ENCODE measurements at regions not wholly inside any gene's neighbourhood (a gene's known extent, or its start where the extent isn't known, plus 50 kb on each side); places are given as distances from the start of the nearest gene placed in this dataset.

GRCh38 chr9:103431809-103432208 lies 436.7 kb downstream of the CYLC2 start:
- H3K4me3 ChIP-seq (ENCODE audit: low read length) = no peak overlapping the region
- H3K27me3 ChIP-seq (ENCODE audit: low read length) = no peaks in the 10 kb centered on the region
- DNase-seq (no peak), ATAC-seq (no peak)
- ChIA-PET POLR2A (ENCODE audit: unreplicated experiment) (no interaction called here), CTCF (no interaction called here)
- H3K9ac ChIP-seq (ENCODE audit: low read length) = no peak overlapping the region
- no peaks in the 10 kb centered on the region for H3K36me3 ChIP-seq (ENCODE audit: low read depth, low read length)
- no peaks in the 10 kb centered on the region for H4K20me1 ChIP-seq (ENCODE audit: low read length)
- no peaks in the 10 kb centered on the region for H3K4me1 ChIP-seq (ENCODE audit: insufficient read depth, low read length)
- no peak for TF ChIP-seq CTCF (conservative IDR thresholded peaks at IDR 0.05; ENCODE audit: low read depth, low read length)
- no peak for TF ChIP-seq EZH2phosphoT487 (IDR thresholded peaks at IDR 0.05; ENCODE audit: borderline replicate concordance, low read length)
- TF ChIP-seq EZH2 (IDR thresholded peaks at IDR 0.05; ENCODE audit: low read length, unreplicated experiment) = no peak
- no peaks in the 10 kb centered on the region for H3K9me3 ChIP-seq (ENCODE audit: low read length)
- intact Hi-C loops (cut with micrococcal nuclease) = no loop called here
- no peak overlapping the region for H3K4me2 ChIP-seq (ENCODE audit: low read length)
- no TSS peak for BruUV-seq (replicated peaks)
- H3F3A ChIP-seq (ENCODE audit: low read length, unreplicated experiment) = no peaks in the 10 kb centered on the region
- H3K79me2 ChIP-seq (ENCODE audit: low read length) = no peaks in the 10 kb centered on the region
- H2AFZ ChIP-seq (ENCODE audit: low read length) = no peak overlapping the region
- H3K9me2 ChIP-seq (replicated peaks; ENCODE audit: low read length) = no peaks in the 10 kb centered on the region
- H3K27ac ChIP-seq (ENCODE audit: low read length) = no peak overlapping the region

- no TSS peak for BruUV-seq (replicated peaks)
Measured at GRCh38 chr9:103444176-103444575, 449.0 kb downstream of the CYLC2 start.

GRCh38 chr9:103458826-103459225 lies 463.7 kb downstream of the CYLC2 start:
- ATAC-seq (no peak), DNase-seq (no peak)
- Histone ChIP-seq H3K4me2 (ENCODE audit: low read length) (no peak overlapping the region), H3K9me2 (replicated peaks; ENCODE audit: low read length) (no peaks in the 10 kb centered on the region), H3K36me3 (ENCODE audit: low read depth, low read length) (no peaks in the 10 kb centered on the region), H3K9ac (ENCODE audit: low read length) (no peak overlapping the region), H3K27me3 (ENCODE audit: low read length) (no peaks in the 10 kb centered on the region), H3K9me3 (ENCODE audit: low read length) (no peaks in the 10 kb centered on the region), H3K4me1 (ENCODE audit: insufficient read depth, low read length) (no peaks in the 10 kb centered on the region), H3K79me2 (ENCODE audit: low read length) (no peaks in the 10 kb centered on the region), H3K27ac (ENCODE audit: low read length) (no peak overlapping the region), H3F3A (ENCODE audit: low read length, unreplicated experiment) (no peaks in the 10 kb centered on the region), H4K20me1 (ENCODE audit: low read length) (no peaks in the 10 kb centered on the region), H3K4me3 (ENCODE audit: low read length) (no peak overlapping the region), H2AFZ (ENCODE audit: low read length) (no peak overlapping the region)
- intact Hi-C loops (cut with micrococcal nuclease) = no loop called here
- ChIA-PET POLR2A (ENCODE audit: unreplicated experiment) (no interaction called here), CTCF (no interaction called here)
- no TSS peak for BruUV-seq (replicated peaks)
- no peak for TF ChIP-seq EZH2phosphoT487 (IDR thresholded peaks at IDR 0.05; ENCODE audit: borderline replicate concordance, low read length)
- no peak for TF ChIP-seq EZH2 (IDR thresholded peaks at IDR 0.05; ENCODE audit: low read length, unreplicated experiment)
- no peak for TF ChIP-seq CTCF (conservative IDR thresholded peaks at IDR 0.05; ENCODE audit: low read depth, low read length)

More at GRCh38 chr9:103444176-103444575, 449.0 kb downstream of the CYLC2 start:
- Histone ChIP-seq H3K79me2 (ENCODE audit: low read length) (no peaks in the 10 kb centered on the region), H3K27me3 (ENCODE audit: low read length) (no peaks in the 10 kb centered on the region), H3K4me1 (ENCODE audit: insufficient read depth, low read length) (no peaks in the 10 kb centered on the region), H3K36me3 (ENCODE audit: low read depth, low read length) (no peaks in the 10 kb centered on the region), H3F3A (ENCODE audit: low read length, unreplicated experiment) (no peaks in the 10 kb centered on the region), H3K9me2 (replicated peaks; ENCODE audit: low read length) (no peaks in the 10 kb centered on the region), H3K4me2 (ENCODE audit: low read length) (no peak overlapping the region), H2AFZ (ENCODE audit: low read length) (no peak overlapping the region), H3K27ac (ENCODE audit: low read length) (no peak overlapping the region), H3K9me3 (ENCODE audit: low read length) (no peaks in the 10 kb centered on the region), H4K20me1 (ENCODE audit: low read length) (no peaks in the 10 kb centered on the region), H3K4me3 (ENCODE audit: low read length) (no peak overlapping the region), H3K9ac (ENCODE audit: low read length) (no peak overlapping the region)
- DNase-seq (no peak), ATAC-seq (no peak)
- ChIA-PET POLR2A (ENCODE audit: unreplicated experiment) (no interaction called here), CTCF (no interaction called here)
- no peak for TF ChIP-seq CTCF (conservative IDR thresholded peaks at IDR 0.05; ENCODE audit: low read depth, low read length)
- no peak for TF ChIP-seq EZH2phosphoT487 (IDR thresholded peaks at IDR 0.05; ENCODE audit: borderline replicate concordance, low read length)
- no peak for TF ChIP-seq EZH2 (IDR thresholded peaks at IDR 0.05; ENCODE audit: low read length, unreplicated experiment)
- intact Hi-C loops (cut with micrococcal nuclease) = no loop called here
